ENCODE measurements at regions not wholly inside any gene's neighbourhood (a gene's known extent, or its start where the extent isn't known, plus 50 kb on each side); places are given as distances from the start of the nearest gene placed in this dataset.

GRCh38 chr2:136189221-136189782 lies 71.4 kb upstream of the CXCR4 start:
- H3K4me2 ChIP-seq (ENCODE audit: low read length) = no peak overlapping the region
- H3K9me2 ChIP-seq (ENCODE audit: insufficient read depth, low read length) = no peaks in the 10 kb centered on the region

GRCh38 chr2:136188086-136188485 lies 70.1 kb upstream of the CXCR4 start:
- no peaks in the 10 kb centered on the region for H3K9me2 ChIP-seq (ENCODE audit: insufficient read depth, low read length)
- H3F3A ChIP-seq (ENCODE audit: insufficient read depth, low read length, poor library complexity, severe bottlenecking) = no peaks in the 10 kb centered on the region
- H3K27ac ChIP-seq (ENCODE audit: low read length) = no peak overlapping the region
- no peak overlapping the region for H2AFZ ChIP-seq (ENCODE audit: low read depth, low read length)
- no peaks in the 10 kb centered on the region for H3K9me3 ChIP-seq (ENCODE audit: low read length)
- H3K4me2 ChIP-seq (ENCODE audit: low read length) = no peak overlapping the region
- no peaks in the 10 kb centered on the region for H3K79me2 ChIP-seq (replicated peaks; ENCODE audit: insufficient read depth, low read length)
- no peak overlapping the region for H3K9ac ChIP-seq (ENCODE audit: low read length)
- no peaks in the 10 kb centered on the region for H3K27me3 ChIP-seq (ENCODE audit: insufficient read depth, low read depth, low read length)
- H4K20me1 ChIP-seq (ENCODE audit: insufficient read depth) = no peaks in the 10 kb centered on the region
- H3K36me3 ChIP-seq (ENCODE audit: insufficient read depth, low read length) = no peaks in the 10 kb centered on the region
- H3K4me3 ChIP-seq (ENCODE audit: low read length) = no peak overlapping the region
- no peak for TF ChIP-seq REST (IDR thresholded peaks at IDR 0.05; ENCODE audit: borderline replicate concordance)
- TF ChIP-seq RAD21 (conservative IDR thresholded peaks at IDR 0.05) = no peak
- TF ChIP-seq MXI1 (conservative IDR thresholded peaks at IDR 0.05; ENCODE audit: poor library complexity, severe bottlenecking) = no peak
- TF ChIP-seq SMC3 (conservative IDR thresholded peaks at IDR 0.05; ENCODE audit: poor library complexity) = no peak
- no peak for TF ChIP-seq TAF1 (IDR thresholded peaks at IDR 0.05; ENCODE audit: low read depth)
- no peak for TF ChIP-seq CTCF (IDR thresholded peaks at IDR 0.05; ENCODE audit: poor library complexity, severe bottlenecking)

More at GRCh38 chr2:136189221-136189782, 71.4 kb upstream of the CXCR4 start:
- no peaks in the 10 kb centered on the region for H4K20me1 ChIP-seq (ENCODE audit: insufficient read depth)
- H2AFZ ChIP-seq (ENCODE audit: low read depth, low read length) = no peak overlapping the region
- H3K9ac ChIP-seq (ENCODE audit: low read length) = no peak overlapping the region
- H3K4me3 ChIP-seq (ENCODE audit: low read length) = no peak overlapping the region
- no peaks in the 10 kb centered on the region for H3K27me3 ChIP-seq (ENCODE audit: insufficient read depth, low read depth, low read length)
- no peaks in the 10 kb centered on the region for H3K36me3 ChIP-seq (ENCODE audit: insufficient read depth, low read length)
- no peaks in the 10 kb centered on the region for H3K9me3 ChIP-seq (ENCODE audit: low read length)
- TF ChIP-seq POLR2AphosphoS5 (IDR thresholded peaks at IDR 0.05) (no peak), EZH2 (IDR thresholded peaks at IDR 0.05; ENCODE audit: borderline replicate concordance, insufficient read depth, low read length, poor library complexity, severe bottlenecking) (no peak), SMC3 (conservative IDR thresholded peaks at IDR 0.05; ENCODE audit: poor library complexity) (no peak), TAF1 (IDR thresholded peaks at IDR 0.05; ENCODE audit: low read depth) (no peak), EP300 (conservative IDR thresholded peaks at IDR 0.05; ENCODE audit: poor library complexity, severe bottlenecking) (no peak), CTCF (IDR thresholded peaks at IDR 0.05; ENCODE audit: poor library complexity, severe bottlenecking) (no peak), MXI1 (conservative IDR thresholded peaks at IDR 0.05; ENCODE audit: poor library complexity, severe bottlenecking) (no peak), REST (IDR thresholded peaks at IDR 0.05; ENCODE audit: borderline replicate concordance) (no peak), RAD21 (conservative IDR thresholded peaks at IDR 0.05) (no peak)
- no peaks in the 10 kb centered on the region for H3K79me2 ChIP-seq (replicated peaks; ENCODE audit: insufficient read depth, low read length)
- no peak overlapping the region for H3K27ac ChIP-seq (ENCODE audit: low read length)
- H3F3A ChIP-seq (ENCODE audit: insufficient read depth, low read length, poor library complexity, severe bottlenecking) = no peaks in the 10 kb centered on the region

Measured in neural cell (in vitro differentiated cells).